ENCODE measurements at regions not wholly inside any gene's neighbourhood (a gene's known extent, or its start where the extent isn't known, plus 50 kb on each side); places are given as distances from the start of the nearest gene placed in this dataset.
"Not testable (repeated sequence)": the region's sequence is repeated elsewhere in the genome, so short reads cannot be mapped to it uniquely, and the experiment has no call there.

DNA sequence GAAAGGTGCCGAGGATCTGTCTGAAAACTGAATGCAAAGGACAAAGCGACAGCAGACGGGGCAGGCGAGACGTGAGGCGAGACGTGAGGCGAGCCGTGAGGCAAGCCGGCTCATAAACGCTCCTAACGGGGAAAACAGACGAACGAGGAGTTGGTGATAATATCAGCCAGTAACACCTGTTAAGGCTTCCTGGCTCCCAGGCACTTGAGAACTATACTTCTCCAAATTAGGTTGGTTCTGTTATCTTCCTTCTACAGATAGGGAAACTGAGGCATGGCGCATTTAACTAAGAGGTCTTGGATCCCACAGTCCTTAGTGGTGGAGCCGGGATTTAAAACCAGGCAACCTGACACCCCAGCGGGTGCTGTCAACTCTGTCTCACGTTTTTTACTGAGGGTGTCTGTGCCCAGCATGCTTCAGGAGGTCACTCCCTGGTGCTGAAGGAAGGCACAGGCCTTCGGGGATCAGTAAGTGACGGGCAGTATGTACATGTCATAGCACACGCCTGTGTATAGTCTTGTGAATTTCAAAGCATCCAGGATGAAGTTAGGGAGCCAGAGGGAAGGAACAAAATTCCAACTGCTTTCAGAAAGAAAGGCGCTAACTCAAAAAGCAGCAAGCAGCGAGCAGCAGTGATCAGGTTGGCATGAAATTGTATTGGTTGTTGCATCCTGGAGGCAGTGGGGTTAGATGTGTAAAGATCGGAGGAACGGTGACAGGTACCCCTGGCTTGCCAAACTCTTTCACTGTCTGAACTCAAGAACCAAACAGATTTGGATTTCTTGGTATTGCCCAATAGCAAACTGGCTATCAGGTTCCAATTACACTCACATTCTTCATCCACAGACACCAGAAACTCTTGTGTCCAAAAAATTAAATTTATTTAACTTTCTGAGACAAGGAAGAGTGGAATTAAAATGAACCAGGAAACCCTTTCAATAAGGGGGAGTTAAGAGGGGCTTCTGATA lies 318.7 kb downstream of the THBS2 start:
- no peak overlapping the region for H2AFZ ChIP-seq (ENCODE audit: low read depth)
- H3K4me2 ChIP-seq, result no peak overlapping the region
- no peaks in the 10 kb centered on the region for H3K9me3 ChIP-seq
- ChIA-PET CTCF (no interaction called here), POLR2A (no interaction called here)
- no peak overlapping the region for H3K9ac ChIP-seq
- H3K4me3 ChIP-seq (ENCODE audit: low read depth in 2 of 2, low read length in 1 of 2), result no peak overlapping the region
- no peaks in the 10 kb centered on the region for H3F3A ChIP-seq (replicated peaks; ENCODE audit: insufficient read depth)
- TF ChIP-seq, protein P1, sequence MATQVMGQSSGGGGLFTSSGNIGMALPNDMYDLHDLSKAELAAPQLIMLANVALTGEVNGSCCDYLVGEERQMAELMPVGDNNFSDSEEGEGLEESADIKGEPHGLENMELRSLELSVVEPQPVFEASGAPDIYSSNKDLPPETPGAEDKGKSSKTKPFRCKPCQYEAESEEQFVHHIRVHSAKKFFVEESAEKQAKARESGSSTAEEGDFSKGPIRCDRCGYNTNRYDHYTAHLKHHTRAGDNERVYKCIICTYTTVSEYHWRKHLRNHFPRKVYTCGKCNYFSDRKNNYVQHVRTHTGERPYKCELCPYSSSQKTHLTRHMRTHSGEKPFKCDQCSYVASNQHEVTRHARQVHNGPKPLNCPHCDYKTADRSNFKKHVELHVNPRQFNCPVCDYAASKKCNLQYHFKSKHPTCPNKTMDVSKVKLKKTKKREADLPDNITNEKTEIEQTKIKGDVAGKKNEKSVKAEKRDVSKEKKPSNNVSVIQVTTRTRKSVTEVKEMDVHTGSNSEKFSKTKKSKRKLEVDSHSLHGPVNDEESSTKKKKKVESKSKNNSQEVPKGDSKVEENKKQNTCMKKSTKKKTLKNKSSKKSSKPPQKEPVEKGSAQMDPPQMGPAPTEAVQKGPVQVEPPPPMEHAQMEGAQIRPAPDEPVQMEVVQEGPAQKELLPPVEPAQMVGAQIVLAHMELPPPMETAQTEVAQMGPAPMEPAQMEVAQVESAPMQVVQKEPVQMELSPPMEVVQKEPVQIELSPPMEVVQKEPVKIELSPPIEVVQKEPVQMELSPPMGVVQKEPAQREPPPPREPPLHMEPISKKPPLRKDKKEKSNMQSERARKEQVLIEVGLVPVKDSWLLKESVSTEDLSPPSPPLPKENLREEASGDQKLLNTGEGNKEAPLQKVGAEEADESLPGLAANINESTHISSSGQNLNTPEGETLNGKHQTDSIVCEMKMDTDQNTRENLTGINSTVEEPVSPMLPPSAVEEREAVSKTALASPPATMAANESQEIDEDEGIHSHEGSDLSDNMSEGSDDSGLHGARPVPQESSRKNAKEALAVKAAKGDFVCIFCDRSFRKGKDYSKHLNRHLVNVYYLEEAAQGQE (IDR thresholded peaks at IDR 0.05; ENCODE audit: low read depth, low read length), result no peak
- TF ChIP-seq RXRA (IDR thresholded peaks at IDR 0.05; ENCODE audit: borderline replicate concordance, low read depth), result no peak
- TF ChIP-seq, protein P2, sequence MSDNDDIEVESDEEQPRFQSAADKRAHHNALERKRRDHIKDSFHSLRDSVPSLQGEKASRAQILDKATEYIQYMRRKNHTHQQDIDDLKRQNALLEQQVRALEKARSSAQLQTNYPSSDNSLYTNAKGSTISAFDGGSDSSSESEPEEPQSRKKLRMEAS (IDR thresholded peaks at IDR 0.05; ENCODE audit: low read depth), result no peak
- TF ChIP-seq, protein P3, sequence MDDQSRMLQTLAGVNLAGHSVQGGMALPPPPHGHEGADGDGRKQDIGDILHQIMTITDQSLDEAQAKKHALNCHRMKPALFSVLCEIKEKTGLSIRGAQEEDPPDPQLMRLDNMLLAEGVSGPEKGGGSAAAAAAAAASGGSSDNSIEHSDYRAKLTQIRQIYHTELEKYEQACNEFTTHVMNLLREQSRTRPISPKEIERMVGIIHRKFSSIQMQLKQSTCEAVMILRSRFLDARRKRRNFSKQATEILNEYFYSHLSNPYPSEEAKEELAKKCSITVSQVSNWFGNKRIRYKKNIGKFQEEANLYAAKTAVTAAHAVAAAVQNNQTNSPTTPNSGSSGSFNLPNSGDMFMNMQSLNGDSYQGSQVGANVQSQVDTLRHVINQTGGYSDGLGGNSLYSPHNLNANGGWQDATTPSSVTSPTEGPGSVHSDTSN (IDR thresholded peaks at IDR 0.05), result no peak
- TF ChIP-seq MEF2A (IDR thresholded peaks at IDR 0.05; ENCODE audit: borderline replicate concordance, low read depth), result no peak
- TF ChIP-seq JUND (IDR thresholded peaks at IDR 0.05), result no peak
- TF ChIP-seq, protein P4, sequence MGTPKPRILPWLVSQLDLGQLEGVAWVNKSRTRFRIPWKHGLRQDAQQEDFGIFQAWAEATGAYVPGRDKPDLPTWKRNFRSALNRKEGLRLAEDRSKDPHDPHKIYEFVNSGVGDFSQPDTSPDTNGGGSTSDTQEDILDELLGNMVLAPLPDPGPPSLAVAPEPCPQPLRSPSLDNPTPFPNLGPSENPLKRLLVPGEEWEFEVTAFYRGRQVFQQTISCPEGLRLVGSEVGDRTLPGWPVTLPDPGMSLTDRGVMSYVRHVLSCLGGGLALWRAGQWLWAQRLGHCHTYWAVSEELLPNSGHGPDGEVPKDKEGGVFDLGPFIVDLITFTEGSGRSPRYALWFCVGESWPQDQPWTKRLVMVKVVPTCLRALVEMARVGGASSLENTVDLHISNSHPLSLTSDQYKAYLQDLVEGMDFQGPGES (IDR thresholded peaks at IDR 0.05; ENCODE audit: low read depth, low read length), result no peak
- no peak for TF ChIP-seq TCF12 (IDR thresholded peaks at IDR 0.05)
- TF ChIP-seq NRF1 (IDR thresholded peaks at IDR 0.05; ENCODE audit: low read depth, low read length), result no peak
- no peaks in the 10 kb centered on the region for H3K36me3 ChIP-seq (replicated peaks in 1 of 2; ENCODE audit: control insufficient read depth in 1 of 2, insufficient read depth in 2 of 2, low read length in 1 of 2)
- no peaks in the 10 kb centered on the region for H3K79me2 ChIP-seq (ENCODE audit: insufficient read depth)
- no peaks in the 10 kb centered on the region for H3K9me2 ChIP-seq
- H3K27me3 ChIP-seq (ENCODE audit: insufficient read depth), result no peaks in the 10 kb centered on the region
- H3K27ac ChIP-seq (ENCODE audit: low read depth in 2 of 2, low read length in 1 of 2), result no peak overlapping the region
- no peaks in the 10 kb centered on the region for H4K20me1 ChIP-seq (ENCODE audit: insufficient read depth)
- WGBS (ENCODE audit: low lambda C conversion rate), result 56% methylated on average over 25 of the region's 25 CpGs
- DNase-seq, result no peak
- no peaks in the 10 kb centered on the region for H3K4me1 ChIP-seq (ENCODE audit: control insufficient read depth in 1 of 2, insufficient read depth in 2 of 2, low read depth in 1 of 2, low read length in 1 of 2)

DNA sequence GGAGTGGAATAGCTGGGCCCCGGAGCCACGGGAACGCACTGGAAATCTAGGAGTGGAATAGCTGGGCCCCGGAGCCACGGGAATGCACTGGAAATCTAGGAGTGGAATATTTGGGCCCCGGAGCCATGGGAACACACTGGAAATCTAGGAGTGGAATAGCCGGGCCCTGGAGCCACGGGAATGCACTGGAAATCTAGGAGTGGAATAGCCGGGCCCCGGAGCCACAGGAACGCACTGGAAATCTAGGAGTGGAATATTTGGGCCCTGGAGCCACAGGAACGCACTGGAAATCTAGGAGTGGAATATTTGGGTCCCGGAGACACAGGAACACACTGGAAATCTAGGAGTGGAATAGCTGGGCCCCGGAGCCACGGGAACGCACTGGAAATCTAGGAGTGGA lies 321.5 kb downstream of the THBS2 start:
- H2AFZ ChIP-seq (ENCODE audit: low read depth); H3K36me3 ChIP-seq (replicated peaks in 1 of 2; ENCODE audit: control insufficient read depth in 1 of 2, insufficient read depth in 2 of 2, low read length in 1 of 2); CTCF ChIA-PET; H3K4me2 ChIP-seq; H3K27me3 ChIP-seq (ENCODE audit: insufficient read depth); H4K20me1 ChIP-seq (ENCODE audit: insufficient read depth); H3K9me2 ChIP-seq; DNase-seq; H3K79me2 ChIP-seq (ENCODE audit: insufficient read depth); H3K27ac ChIP-seq (ENCODE audit: low read depth in 2 of 2, low read length in 1 of 2); H3K9me3 ChIP-seq; H3K9ac ChIP-seq; H3K4me3 ChIP-seq (ENCODE audit: low read depth in 2 of 2, low read length in 1 of 2); H3F3A ChIP-seq (replicated peaks; ENCODE audit: insufficient read depth); POLR2A ChIA-PET; H3K4me1 ChIP-seq (ENCODE audit: control insufficient read depth in 1 of 2, insufficient read depth in 2 of 2, low read depth in 1 of 2, low read length in 1 of 2): not testable (repeated sequence)
- WGBS (ENCODE audit: low lambda C conversion rate), result 55% methylated on average over 16 of the region's 16 CpGs

DNA sequence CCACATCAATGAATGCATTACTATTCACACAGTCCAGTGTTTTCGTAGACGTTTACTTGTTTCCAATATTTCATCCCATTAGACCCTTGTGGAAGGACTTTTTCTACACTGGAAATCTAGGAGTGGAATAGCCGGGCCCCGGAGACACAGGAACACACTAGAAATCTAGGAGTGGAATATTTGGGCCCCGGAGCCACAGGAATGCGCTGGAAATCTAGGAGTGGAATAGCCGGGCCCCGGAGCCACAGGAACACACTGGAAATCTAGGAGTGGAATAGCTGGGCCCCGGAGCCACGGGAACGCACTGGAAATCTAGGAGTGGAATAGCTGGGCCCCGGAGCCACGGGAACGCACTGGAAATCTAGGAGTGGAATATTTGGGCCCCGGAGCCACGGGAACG lies 322.6 kb downstream of the THBS2 start:
- WGBS (ENCODE audit: low lambda C conversion rate), result 58% methylated on average over 17 of the region's 17 CpGs
- DNase-seq; H4K20me1 ChIP-seq (ENCODE audit: insufficient read depth); H3K9ac ChIP-seq; POLR2A ChIA-PET; H3K4me2 ChIP-seq; H3K27me3 ChIP-seq (ENCODE audit: insufficient read depth); H3K9me2 ChIP-seq; H3F3A ChIP-seq (replicated peaks; ENCODE audit: insufficient read depth); H2AFZ ChIP-seq (ENCODE audit: low read depth); CTCF ChIA-PET; H3K36me3 ChIP-seq (replicated peaks in 1 of 2; ENCODE audit: control insufficient read depth in 1 of 2, insufficient read depth in 2 of 2, low read length in 1 of 2); H3K4me1 ChIP-seq (ENCODE audit: control insufficient read depth in 1 of 2, insufficient read depth in 2 of 2, low read depth in 1 of 2, low read length in 1 of 2); H3K27ac ChIP-seq (ENCODE audit: low read depth in 2 of 2, low read length in 1 of 2); H3K79me2 ChIP-seq (ENCODE audit: insufficient read depth); H3K9me3 ChIP-seq; H3K4me3 ChIP-seq (ENCODE audit: low read depth in 2 of 2, low read length in 1 of 2): not testable (repeated sequence)
